ENCODE measurements at regions not wholly inside any gene's neighbourhood (a gene's known extent, or its start where the extent isn't known, plus 50 kb on each side); places are given as distances from the start of the nearest gene placed in this dataset.

DNA sequence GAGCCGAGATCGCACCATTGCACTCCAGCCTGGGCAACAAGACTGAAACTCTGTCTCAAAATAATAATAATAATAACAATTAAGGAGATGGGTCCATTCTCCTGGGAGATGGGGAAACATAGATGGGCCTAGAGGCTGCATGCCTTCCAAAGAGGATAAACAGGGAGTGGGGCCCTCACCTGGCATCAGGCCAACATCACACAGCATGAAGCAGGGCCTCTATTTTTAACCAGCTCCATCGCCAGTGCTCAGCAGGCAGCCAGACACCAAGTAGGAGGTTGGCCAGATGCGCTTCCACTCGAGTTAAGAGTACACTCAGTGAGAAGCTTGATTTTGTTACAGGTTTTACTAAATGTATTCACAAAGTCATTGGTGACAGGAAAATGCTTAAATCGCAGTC lies 352.0 kb downstream of the RRAGC start:
- no peaks in the 10 kb centered on the region for H3K79me2 ChIP-seq (ENCODE audit: insufficient read depth, low read length)

GRCh38 chr1:38505944-38506343 lies 353.6 kb downstream of the RRAGC start:
- TF ChIP-seq, protein P1, sequence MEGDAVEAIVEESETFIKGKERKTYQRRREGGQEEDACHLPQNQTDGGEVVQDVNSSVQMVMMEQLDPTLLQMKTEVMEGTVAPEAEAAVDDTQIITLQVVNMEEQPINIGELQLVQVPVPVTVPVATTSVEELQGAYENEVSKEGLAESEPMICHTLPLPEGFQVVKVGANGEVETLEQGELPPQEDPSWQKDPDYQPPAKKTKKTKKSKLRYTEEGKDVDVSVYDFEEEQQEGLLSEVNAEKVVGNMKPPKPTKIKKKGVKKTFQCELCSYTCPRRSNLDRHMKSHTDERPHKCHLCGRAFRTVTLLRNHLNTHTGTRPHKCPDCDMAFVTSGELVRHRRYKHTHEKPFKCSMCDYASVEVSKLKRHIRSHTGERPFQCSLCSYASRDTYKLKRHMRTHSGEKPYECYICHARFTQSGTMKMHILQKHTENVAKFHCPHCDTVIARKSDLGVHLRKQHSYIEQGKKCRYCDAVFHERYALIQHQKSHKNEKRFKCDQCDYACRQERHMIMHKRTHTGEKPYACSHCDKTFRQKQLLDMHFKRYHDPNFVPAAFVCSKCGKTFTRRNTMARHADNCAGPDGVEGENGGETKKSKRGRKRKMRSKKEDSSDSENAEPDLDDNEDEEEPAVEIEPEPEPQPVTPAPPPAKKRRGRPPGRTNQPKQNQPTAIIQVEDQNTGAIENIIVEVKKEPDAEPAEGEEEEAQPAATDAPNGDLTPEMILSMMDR (IDR thresholded peaks at IDR 0.05; ENCODE audit: insufficient read depth, low read length, poor library complexity, severe bottlenecking): no peak
- no peak for TF ChIP-seq EZH2phosphoT487 (conservative IDR thresholded peaks at IDR 0.05; ENCODE audit: low read length)
- no peaks in the 10 kb centered on the region for H3K36me3 ChIP-seq (ENCODE audit: low read length)
- no peaks in the 10 kb centered on the region for H3K27me3 ChIP-seq (ENCODE audit: low read length)
- H3K4me2 ChIP-seq (ENCODE audit: low read depth, low read length, poor library complexity, severe bottlenecking): no peak overlapping the region
- no peaks in the 10 kb centered on the region for H3K9me3 ChIP-seq (ENCODE audit: insufficient read depth, low read length)
- H3K79me2 ChIP-seq (ENCODE audit: insufficient read depth, low read length): no peaks in the 10 kb centered on the region
- H3K9me2 ChIP-seq (replicated peaks; ENCODE audit: insufficient read depth, low read length): no peaks in the 10 kb centered on the region
- no peaks in the 10 kb centered on the region for H4K20me1 ChIP-seq (ENCODE audit: low read depth, low read length)
- H3K4me3 ChIP-seq (ENCODE audit: insufficient read depth, low read length, poor library complexity, severe bottlenecking): no peak overlapping the region
- H3K27ac ChIP-seq (ENCODE audit: low read depth, low read length): no peak overlapping the region
- no peak overlapping the region for H3K9ac ChIP-seq (ENCODE audit: low read length)
- no peaks in the 10 kb centered on the region for H3F3A ChIP-seq (ENCODE audit: insufficient read depth)
- no peak overlapping the region for H2AFZ ChIP-seq (ENCODE audit: low read depth, low read length, severe bottlenecking)

More for the DNA sequence above, 352.0 kb downstream of the RRAGC start:
- Histone ChIP-seq H3K36me3 (ENCODE audit: low read length) (no peaks in the 10 kb centered on the region), H3K27ac (ENCODE audit: low read depth, low read length) (no peak overlapping the region), H3K4me3 (ENCODE audit: insufficient read depth, low read length, poor library complexity, severe bottlenecking) (no peak overlapping the region), H3K4me2 (ENCODE audit: low read depth, low read length, poor library complexity, severe bottlenecking) (no peak overlapping the region), H4K20me1 (ENCODE audit: low read depth, low read length) (no peaks in the 10 kb centered on the region), H3K9me2 (replicated peaks; ENCODE audit: insufficient read depth, low read length) (no peaks in the 10 kb centered on the region), H3K9ac (ENCODE audit: low read length) (no peak overlapping the region), H3K9me3 (ENCODE audit: insufficient read depth, low read length) (no peaks in the 10 kb centered on the region), H2AFZ (ENCODE audit: low read depth, low read length, severe bottlenecking) (no peak overlapping the region), H3F3A (ENCODE audit: insufficient read depth) (no peaks in the 10 kb centered on the region), H3K27me3 (ENCODE audit: low read length) (no peaks in the 10 kb centered on the region)
- TF ChIP-seq, protein P1 (IDR thresholded peaks at IDR 0.05; ENCODE audit: insufficient read depth, low read length, poor library complexity, severe bottlenecking): no peak

- H3K9me3 ChIP-seq (ENCODE audit: insufficient read depth, low read length): no peaks in the 10 kb centered on the region
- H3K27me3 ChIP-seq (ENCODE audit: low read length): no peaks in the 10 kb centered on the region
- no peak overlapping the region for H3K27ac ChIP-seq (ENCODE audit: low read depth, low read length)
- no peaks in the 10 kb centered on the region for H4K20me1 ChIP-seq (ENCODE audit: low read depth, low read length)
- H3F3A ChIP-seq (ENCODE audit: insufficient read depth): no peaks in the 10 kb centered on the region
- no peak overlapping the region for H2AFZ ChIP-seq (ENCODE audit: low read depth, low read length, severe bottlenecking)
- no peak overlapping the region for H3K9ac ChIP-seq (ENCODE audit: low read length)
- H3K79me2 ChIP-seq (ENCODE audit: insufficient read depth, low read length): no peaks in the 10 kb centered on the region
- TF ChIP-seq EZH2phosphoT487 (conservative IDR thresholded peaks at IDR 0.05; ENCODE audit: low read length): no peak
- TF ChIP-seq, protein P1 (IDR thresholded peaks at IDR 0.05; ENCODE audit: insufficient read depth, low read length, poor library complexity, severe bottlenecking): no peak
- no peaks in the 10 kb centered on the region for H3K36me3 ChIP-seq (ENCODE audit: low read length)
- no peaks in the 10 kb centered on the region for H3K9me2 ChIP-seq (replicated peaks; ENCODE audit: insufficient read depth, low read length)
- H3K4me2 ChIP-seq (ENCODE audit: low read depth, low read length, poor library complexity, severe bottlenecking): no peak overlapping the region
- H3K4me3 ChIP-seq (ENCODE audit: insufficient read depth, low read length, poor library complexity, severe bottlenecking): no peak overlapping the region
These were observed 356.8 kb downstream of the RRAGC start for GRCh38 chr1:38502758-38503157.

DNA sequence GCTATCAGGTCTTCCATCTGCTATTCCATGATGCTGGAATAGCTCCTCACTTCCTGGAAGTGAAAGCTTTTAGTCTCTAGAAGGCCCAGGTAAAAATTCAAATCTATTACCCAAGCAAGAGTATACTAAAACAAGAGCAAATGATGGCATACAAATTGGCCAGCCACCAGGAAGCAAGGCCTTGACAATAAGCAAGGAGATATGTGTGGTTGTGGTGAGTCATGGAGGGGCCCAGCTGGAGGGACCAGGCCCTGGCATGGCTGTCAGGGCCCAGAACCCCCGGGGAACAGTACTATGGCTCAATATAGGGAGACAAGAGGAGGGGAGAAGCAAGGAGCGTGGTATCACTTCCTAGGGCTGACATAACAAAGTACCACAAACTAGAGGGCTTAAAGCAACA lies 358.7 kb downstream of the RRAGC start:
- Histone ChIP-seq H4K20me1 (ENCODE audit: low read depth, low read length) (no peaks in the 10 kb centered on the region), H3K9ac (ENCODE audit: low read length) (no peak overlapping the region), H3K27me3 (ENCODE audit: low read length) (no peaks in the 10 kb centered on the region), H3K79me2 (ENCODE audit: insufficient read depth, low read length) (no peaks in the 10 kb centered on the region), H3K4me2 (ENCODE audit: low read depth, low read length, poor library complexity, severe bottlenecking) (no peak overlapping the region), H2AFZ (ENCODE audit: low read depth, low read length, severe bottlenecking) (no peak overlapping the region), H3K36me3 (ENCODE audit: low read length) (no peaks in the 10 kb centered on the region), H3K4me3 (ENCODE audit: insufficient read depth, low read length, poor library complexity, severe bottlenecking) (no peak overlapping the region), H3K27ac (ENCODE audit: low read depth, low read length) (no peak overlapping the region), H3F3A (ENCODE audit: insufficient read depth) (no peaks in the 10 kb centered on the region), H3K9me2 (replicated peaks; ENCODE audit: insufficient read depth, low read length) (no peaks in the 10 kb centered on the region), H3K9me3 (ENCODE audit: insufficient read depth, low read length) (no peaks in the 10 kb centered on the region)
- TF ChIP-seq, protein P1 (IDR thresholded peaks at IDR 0.05; ENCODE audit: insufficient read depth, low read length, poor library complexity, severe bottlenecking): no peak
- TF ChIP-seq EZH2phosphoT487 (conservative IDR thresholded peaks at IDR 0.05; ENCODE audit: low read length): no peak
